22Rv1 (cell line): ENCODE measurements at regions not wholly inside any gene's neighbourhood (a gene's known extent, or its start where the extent isn't known, plus 50 kb on each side); places are given as distances from the start of the nearest gene placed in this dataset.

Experiments
- CTCF ChIP-seq: fragments of 450-650 bp; IDR thresholded peaks from 2 replicates; pipeline ENCODE4 v1.5.1; 2017; ENCODE audit warnings: mild to moderate bottlenecking
- ZFX ChIP-seq: fragments of 450-650 bp; IDR thresholded peaks from 2 replicates; pipeline ENCODE4 v1.6.1; 2017; ENCODE audit warnings: antibody characterized with exemption, borderline replicate concordance

DNA sequence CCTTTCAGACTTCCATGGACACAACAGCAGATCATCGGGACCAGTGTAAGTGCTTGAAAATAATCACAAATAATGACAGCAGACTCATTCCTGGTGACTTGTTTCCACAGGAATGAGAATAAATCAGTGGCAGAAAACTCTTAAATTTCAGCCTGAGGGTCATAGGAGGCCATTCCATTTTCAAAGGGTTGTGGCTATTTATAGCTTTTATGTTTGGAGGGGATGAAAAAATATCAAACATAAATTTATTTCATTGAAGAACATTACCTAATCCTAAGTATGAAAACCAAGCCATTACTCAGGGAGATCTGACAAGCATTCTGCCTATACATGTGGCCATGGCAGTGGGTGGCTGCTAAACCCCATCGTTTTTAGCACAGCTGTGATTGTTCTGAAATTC lies 173.6 kb upstream of the CNR1 start:
- TF ChIP-seq CTCF (no peak), ZFX (no peak)
